Neural progenitor cell (in vitro differentiated cells): ENCODE measurements at regions not wholly inside any gene's neighbourhood (a gene's known extent, or its start where the extent isn't known, plus 50 kb on each side); places are given as distances from the start of the nearest gene placed in this dataset.

Experiments
- CTCF ChIP-seq: fragments of 200-600 bp; sonication (generic); IDR thresholded peaks from 2 replicates; pipeline ENCODE4 v1.5.1; 2017; ENCODE audit warnings: antibody characterized with exemption, mild to moderate bottlenecking
- EZH2phosphoT487 ChIP-seq: fragments of 200-600 bp; sonication (generic); IDR thresholded peaks from 2 replicates; pipeline ENCODE4 v1.6.1; 2017; ENCODE audit warnings: antibody characterized with exemption

GRCh38 chr4:111836601-111837000, 308.7 kb upstream of the FAM241A start:
- TF ChIP-seq CTCF: no peak
- TF ChIP-seq EZH2phosphoT487: no peak
